OCI-LY1 (cell line): ENCODE measurements at regions not wholly inside any gene's neighbourhood (a gene's known extent, or its start where the extent isn't known, plus 50 kb on each side); places are given as distances from the start of the nearest gene placed in this dataset.

Experiments
- CTCF ChIP-seq: fragments of 200-600 bp; sonication (generic), shearing (Covaris generic); IDR thresholded peaks from 2 replicates; pipeline ENCODE4 v1.5.1; 2017; ENCODE audit warnings: mild to moderate bottlenecking, antibody characterized with exemption, low read length, moderate library complexity, mixed read lengths
- EZH2 ChIP-seq: fragments of 200-600 bp; sonication (generic), shearing (Covaris generic); IDR thresholded peaks from 2 replicates; pipeline ENCODE4 v1.8.0; 2017; ENCODE audit warnings: borderline replicate concordance, mixed run types, mild to moderate bottlenecking, antibody characterized with exemption, low read length, moderate library complexity, mixed read lengths

GRCh38 chr1:13952985-13953384 is 253.0 kb downstream of the PRDM2 start:
- TF ChIP-seq EZH2 (no peak), CTCF (no peak)
